ENCODE measurements at regions not wholly inside any gene's neighbourhood (a gene's known extent, or its start where the extent isn't known, plus 50 kb on each side); places are given as distances from the start of the nearest gene placed in this dataset.

DNA sequence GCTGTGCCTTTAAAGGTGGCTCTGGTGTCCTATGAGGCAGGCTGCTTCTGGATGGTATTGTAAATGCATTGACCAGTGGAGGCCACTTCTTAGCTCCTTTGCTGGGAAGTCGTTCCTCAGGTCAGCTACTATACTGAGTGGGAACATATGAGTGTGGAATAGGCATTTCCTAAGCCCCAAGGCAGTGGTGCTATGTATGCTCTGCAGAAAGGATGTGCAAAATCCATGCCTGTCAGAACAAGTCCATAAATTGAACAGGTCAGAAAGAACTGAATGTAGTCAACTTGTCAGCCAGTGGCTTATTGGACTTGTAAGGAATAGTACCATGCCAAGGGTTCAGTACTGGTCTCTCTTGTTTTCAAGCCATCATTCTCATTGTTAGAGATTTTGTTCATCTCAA, 216.4 kb downstream of the CDH10 start:
- Mint-ChIP-seq H3K9me3 (peaks cover 3% of the 10 kb centered on the region), H3K4me3 (no peak overlapping the region), H3K36me3 (ENCODE audit: low read depth) (no peaks in the 10 kb centered on the region), H3K27ac (no peak overlapping the region), H3K4me1 (peaks cover 3% of the 10 kb centered on the region), H3K27me3 (ENCODE audit: insufficient read depth) (no peaks in the 10 kb centered on the region)
- Histone ChIP-seq H3K27me3 (ENCODE audit: control insufficient read depth, insufficient read depth, low read length, poor library complexity, severe bottlenecking) (no peaks in the 10 kb centered on the region), H3K4me3 (ENCODE audit: low read length) (no peak overlapping the region), H3K9ac (ENCODE audit: extremely low read depth, low read length, poor library complexity, severe bottlenecking) (no peak overlapping the region), H3K9me3 (ENCODE audit: control insufficient read depth, low read length) (peaks cover 5% of the 10 kb centered on the region), H3K4me1 (ENCODE audit: control insufficient read depth, insufficient read depth, low read length) (no peaks in the 10 kb centered on the region), H3K36me3 (ENCODE audit: control insufficient read depth, insufficient read depth, low read length) (no peaks in the 10 kb centered on the region), H3K27ac (ENCODE audit: low read depth, low read length) (no peak overlapping the region)
- TF ChIP-seq CTCF (conservative IDR thresholded peaks at IDR 0.05): no peak
- WGBS, 2 experiments (ENCODE audit: insufficient coverage in 1 of 2, insufficient read length in 1 of 2): 90 to 92% methylated on average over 1 of the region's 1 CpG
- DNase-seq: no peak

DNA sequence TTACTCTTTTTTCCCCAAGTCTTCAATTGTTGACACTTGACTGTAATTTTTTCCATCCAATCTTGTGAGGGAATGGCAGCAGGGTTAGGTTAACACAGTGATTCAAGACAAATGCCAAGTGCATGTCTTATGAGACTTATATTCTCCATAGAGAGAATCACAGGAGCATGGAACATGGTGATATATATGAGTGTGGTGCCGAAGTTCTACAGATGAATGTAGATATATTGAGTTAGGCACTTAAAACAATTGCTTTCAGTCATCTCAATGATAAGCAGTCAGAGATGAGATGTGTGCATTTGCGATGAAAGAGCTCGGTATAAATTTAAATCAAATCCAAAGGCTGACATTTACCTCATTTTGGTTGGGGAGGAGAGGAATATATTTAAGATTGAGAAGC, 211.2 kb downstream of the CDH10 start:
- no peak overlapping the region for H3K4me3 ChIP-seq (ENCODE audit: low read length)
- Mint-ChIP-seq H3K9me3 (peaks cover 3% of the 10 kb centered on the region), H3K36me3 (ENCODE audit: low read depth) (no peaks in the 10 kb centered on the region), H3K27ac (no peak overlapping the region), H3K27me3 (ENCODE audit: insufficient read depth) (no peaks in the 10 kb centered on the region), H3K4me1 (peaks cover 1% of the 10 kb centered on the region), H3K4me3 (no peak overlapping the region)
- H3K27ac ChIP-seq (ENCODE audit: low read depth, low read length): no peak overlapping the region
- H3K4me1 ChIP-seq (ENCODE audit: control insufficient read depth, insufficient read depth, low read length): no peaks in the 10 kb centered on the region
- no peak overlapping the region for H3K9ac ChIP-seq (ENCODE audit: extremely low read depth, low read length, poor library complexity, severe bottlenecking)
- H3K27me3 ChIP-seq (ENCODE audit: control insufficient read depth, insufficient read depth, low read length, poor library complexity, severe bottlenecking): no peaks in the 10 kb centered on the region
- H3K36me3 ChIP-seq (ENCODE audit: control insufficient read depth, insufficient read depth, low read length): no peaks in the 10 kb centered on the region
- peaks cover 5% of the 10 kb centered on the region for H3K9me3 ChIP-seq (ENCODE audit: control insufficient read depth, low read length)
- no peak for TF ChIP-seq CTCF (conservative IDR thresholded peaks at IDR 0.05)
- no peak for DNase-seq
- WGBS, 2 experiments (ENCODE audit: insufficient coverage in 1 of 2, insufficient read length in 1 of 2): 82 to 93% methylated on average over 1 to 3 of the region's 3 CpGs

Data from endodermal cell (in vitro differentiated cells).